DMS114 treated with DMSO at 0.1 percent for 48 hours (cell line): ENCODE measurements at regions not wholly inside any gene's neighbourhood (a gene's known extent, or its start where the extent isn't known, plus 50 kb on each side); places are given as distances from the start of the nearest gene placed in this dataset.
"Not testable (repeated sequence)": the region's sequence is repeated elsewhere in the genome, so short reads cannot be mapped to it uniquely, and the experiment has no call there.

ENCODE experiments used
- DNase-seq: peaks from one replicate; lab custom pipeline; 2025; ENCODE audit not compliant: unreplicated experiment; lab: John Stamatoyannopoulos, UW

- no peak for DNase-seq
Observed at GRCh38 chr3:89923921-89924610, 816.6 kb downstream of the EPHA3 start.

GRCh38 chr3:89925976-89926375 lies 818.6 kb downstream of the EPHA3 start:
- no peak for DNase-seq

- no peak for DNase-seq
Observed at GRCh38 chr3:89932882-89933281, 825.5 kb downstream of the EPHA3 start.

- DNase-seq: not testable (repeated sequence)
Observed at GRCh38 chr3:89944461-89944860, 837.0 kb downstream of the EPHA3 start.

- no peak for DNase-seq
Observed at GRCh38 chr3:89946884-89947283, 839.5 kb downstream of the EPHA3 start.

GRCh38 chr3:89947337-89947954 lies 840.0 kb downstream of the EPHA3 start:
- DNase-seq: no peak

- no peak for DNase-seq
Observed at GRCh38 chr3:89948008-89948407, 840.6 kb downstream of the EPHA3 start.

- no peak for DNase-seq
Observed at GRCh38 chr3:89950772-89951171, 843.4 kb downstream of the EPHA3 start.

- no peak for DNase-seq
Observed at GRCh38 chr3:89954137-89954536, 846.7 kb downstream of the EPHA3 start.

GRCh38 chr3:89955156-89955555 lies 847.7 kb downstream of the EPHA3 start:
- no peak for DNase-seq

- DNase-seq: no peak
Observed at GRCh38 chr3:89957451-89957850, 850.0 kb downstream of the EPHA3 start.

- not testable (repeated sequence) for DNase-seq
Observed at GRCh38 chr3:89958163-89958562, 850.7 kb downstream of the EPHA3 start.

GRCh38 chr3:89964347-89964746 lies 856.9 kb downstream of the EPHA3 start:
- DNase-seq: no peak

GRCh38 chr3:89966877-89967665 lies 859.6 kb downstream of the EPHA3 start:
- DNase-seq: no peak

- DNase-seq: no peak
Observed at GRCh38 chr3:89971329-89971728, 863.9 kb downstream of the EPHA3 start.

GRCh38 chr3:89973156-89973555 lies 865.7 kb downstream of the EPHA3 start:
- DNase-seq: no peak

- no peak for DNase-seq
Observed at GRCh38 chr3:89974903-89975519, 867.6 kb downstream of the EPHA3 start.

GRCh38 chr3:89983449-89983848 lies 876.0 kb downstream of the EPHA3 start:
- DNase-seq: no peak

GRCh38 chr3:90005281-90005847 lies 897.9 kb downstream of the EPHA3 start:
- no peak for DNase-seq

GRCh38 chr3:90007778-90008499 lies 900.5 kb downstream of the EPHA3 start:
- no peak for DNase-seq

- DNase-seq: no peak
Observed at GRCh38 chr3:90010341-90010740, 902.9 kb downstream of the EPHA3 start.
